GM18873 (cell line): ENCODE measurements at regions not wholly inside any gene's neighbourhood (a gene's known extent, or its start where the extent isn't known, plus 50 kb on each side); places are given as distances from the start of the nearest gene placed in this dataset.
"Not testable (repeated sequence)": the region's sequence is repeated elsewhere in the genome, so short reads cannot be mapped to it uniquely, and the experiment has no call there.

Experiments
- ATAC-seq: cut with Tn5 transposase; IDR thresholded peaks from one replicate; pipeline ENCODE4 v1.9.1; 2021; ENCODE audit warnings: mild to moderate bottlenecking, moderate library complexity, moderate number of reproducible peaks; ENCODE audit not compliant: unreplicated experiment, low FRiP score

GRCh38 chr1:95655321-95656020, 421.5 kb downstream of the RWDD3 start:
- no peak for ATAC-seq

- no peak for ATAC-seq
Observed at GRCh38 chr1:95657248-95657647, 423.2 kb downstream of the RWDD3 start.

GRCh38 chr1:95659166-95659565, 425.2 kb downstream of the RWDD3 start:
- no peak for ATAC-seq

GRCh38 chr1:95659588-95659987, 425.6 kb downstream of the RWDD3 start:
- ATAC-seq, result no peak

- ATAC-seq, result no peak
Observed at GRCh38 chr1:95660736-95661135, 426.7 kb downstream of the RWDD3 start.

GRCh38 chr1:95663530-95663929, 429.5 kb downstream of the RWDD3 start:
- ATAC-seq, result not testable (repeated sequence)

- ATAC-seq, result no peak
Observed at GRCh38 chr1:95668165-95668564, 434.2 kb downstream of the RWDD3 start.

GRCh38 chr1:95669638-95670037, 435.6 kb downstream of the RWDD3 start:
- ATAC-seq, result not testable (repeated sequence)

GRCh38 chr1:95671098-95671497, 437.1 kb downstream of the RWDD3 start:
- ATAC-seq, result no peak

GRCh38 chr1:95679262-95679661, 445.3 kb downstream of the RWDD3 start:
- ATAC-seq, result no peak

GRCh38 chr1:95685081-95685480, 451.1 kb downstream of the RWDD3 start:
- ATAC-seq, result no peak

GRCh38 chr1:95686217-95686616, 452.2 kb downstream of the RWDD3 start:
- ATAC-seq, result no peak

GRCh38 chr1:95699149-95699953, 465.3 kb downstream of the RWDD3 start:
- ATAC-seq, result no peak

- no peak for ATAC-seq
Observed at GRCh38 chr1:95701450-95702173, 467.6 kb downstream of the RWDD3 start.

GRCh38 chr1:95703046-95703445, 469.0 kb downstream of the RWDD3 start:
- ATAC-seq, result no peak

GRCh38 chr1:95716097-95716496, 482.1 kb downstream of the RWDD3 start:
- ATAC-seq, result no peak

GRCh38 chr1:95716550-95716949, 482.5 kb downstream of the RWDD3 start:
- no peak for ATAC-seq

GRCh38 chr1:95723346-95723745, 489.3 kb downstream of the RWDD3 start:
- ATAC-seq, result no peak

GRCh38 chr1:95728841-95729240, 494.8 kb downstream of the RWDD3 start:
- ATAC-seq, result no peak

GRCh38 chr1:95730986-95731385, 497.0 kb downstream of the RWDD3 start:
- no peak for ATAC-seq

- ATAC-seq, result no peak
Observed at GRCh38 chr1:95731466-95731865, 497.5 kb downstream of the RWDD3 start.
